ENCODE measurements at regions not wholly inside any gene's neighbourhood (a gene's known extent, or its start where the extent isn't known, plus 50 kb on each side); places are given as distances from the start of the nearest gene placed in this dataset.

- TF ChIP-seq CTCF (IDR thresholded peaks at IDR 0.05; ENCODE audit: low read depth, low read length, missing input control) (no peak), SP1 (IDR thresholded peaks at IDR 0.05) (no peak), GABPA (IDR thresholded peaks at IDR 0.05 in 1 of 2, conservative IDR thresholded peaks at IDR 0.05 in 1 of 2) (no peak), YY1 (IDR thresholded peaks at IDR 0.05) (no peak), REST (IDR thresholded peaks at IDR 0.05) (no peak), RAD21 (IDR thresholded peaks at IDR 0.05) (no peak)
Observed at GRCh38 chr10:8876171-8876570, 821.7 kb downstream of the GATA3 start.
